ENCODE measurements at regions not wholly inside any gene's neighbourhood (a gene's known extent, or its start where the extent isn't known, plus 50 kb on each side); places are given as distances from the start of the nearest gene placed in this dataset.

DNA sequence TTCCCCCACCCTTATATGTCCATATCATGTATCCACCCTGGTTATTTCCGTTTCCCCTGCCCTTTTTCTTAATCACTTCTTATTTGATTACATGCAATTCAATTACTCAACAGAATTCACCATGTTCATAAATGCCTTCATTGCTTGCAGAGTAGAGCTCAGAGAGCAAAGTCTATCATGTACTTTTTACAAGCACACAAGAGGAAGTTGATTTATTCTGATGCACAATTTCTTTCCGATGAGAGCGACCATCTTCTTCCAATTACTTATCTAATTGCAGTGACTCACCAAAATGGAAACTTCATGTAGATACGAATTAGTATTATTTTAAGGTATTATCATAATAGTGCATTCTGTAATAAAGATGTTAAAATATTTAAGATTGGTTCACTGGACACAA, 430.5 kb upstream of the KLF6 start:
- TF ChIP-seq, protein P1, sequence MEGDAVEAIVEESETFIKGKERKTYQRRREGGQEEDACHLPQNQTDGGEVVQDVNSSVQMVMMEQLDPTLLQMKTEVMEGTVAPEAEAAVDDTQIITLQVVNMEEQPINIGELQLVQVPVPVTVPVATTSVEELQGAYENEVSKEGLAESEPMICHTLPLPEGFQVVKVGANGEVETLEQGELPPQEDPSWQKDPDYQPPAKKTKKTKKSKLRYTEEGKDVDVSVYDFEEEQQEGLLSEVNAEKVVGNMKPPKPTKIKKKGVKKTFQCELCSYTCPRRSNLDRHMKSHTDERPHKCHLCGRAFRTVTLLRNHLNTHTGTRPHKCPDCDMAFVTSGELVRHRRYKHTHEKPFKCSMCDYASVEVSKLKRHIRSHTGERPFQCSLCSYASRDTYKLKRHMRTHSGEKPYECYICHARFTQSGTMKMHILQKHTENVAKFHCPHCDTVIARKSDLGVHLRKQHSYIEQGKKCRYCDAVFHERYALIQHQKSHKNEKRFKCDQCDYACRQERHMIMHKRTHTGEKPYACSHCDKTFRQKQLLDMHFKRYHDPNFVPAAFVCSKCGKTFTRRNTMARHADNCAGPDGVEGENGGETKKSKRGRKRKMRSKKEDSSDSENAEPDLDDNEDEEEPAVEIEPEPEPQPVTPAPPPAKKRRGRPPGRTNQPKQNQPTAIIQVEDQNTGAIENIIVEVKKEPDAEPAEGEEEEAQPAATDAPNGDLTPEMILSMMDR (conservative IDR thresholded peaks at IDR 0.05; ENCODE audit: low read depth) = no peak
- CTCF ChIA-PET = no interaction called here
- H3K27ac ChIP-seq = no peak overlapping the region
- no peak for DNase-seq (ENCODE audit: low spot score)
- POLR2A ChIA-PET (ENCODE audit: low non-redundant PET) = no interaction called here

DNA sequence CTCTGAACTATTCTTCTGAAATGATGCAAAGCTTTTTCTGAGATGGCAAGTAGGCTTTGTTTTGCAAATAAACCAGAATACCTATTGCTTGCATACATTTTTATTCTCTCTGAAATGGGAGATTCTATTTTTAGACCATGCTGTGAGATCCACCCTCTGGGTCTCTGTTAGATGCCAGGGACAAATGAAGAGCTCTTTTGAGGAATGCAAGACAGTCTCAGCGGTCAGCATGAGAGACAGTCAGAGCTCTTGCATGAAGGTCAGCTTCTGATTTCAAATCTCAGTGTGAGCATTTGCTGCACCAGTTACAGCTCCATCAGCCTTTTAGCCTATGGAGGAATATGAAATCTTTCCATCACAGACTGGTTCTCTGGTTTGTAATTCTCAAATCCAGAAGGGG, 429.9 kb upstream of the KLF6 start:
- DNase-seq (ENCODE audit: low spot score) = no peak
- TF ChIP-seq, protein P1 (conservative IDR thresholded peaks at IDR 0.05; ENCODE audit: low read depth) = no peak
- ChIA-PET CTCF (interaction anchor here (0.6 to 0.7 kb wide), 2 partner anchors 11 to 94 kb away, joined by 6 to 7 read pairs; no protein-coding TSS in a partner anchor), POLR2A (ENCODE audit: low non-redundant PET) (no interaction called here)
- no peak overlapping the region for H3K27ac ChIP-seq

DNA sequence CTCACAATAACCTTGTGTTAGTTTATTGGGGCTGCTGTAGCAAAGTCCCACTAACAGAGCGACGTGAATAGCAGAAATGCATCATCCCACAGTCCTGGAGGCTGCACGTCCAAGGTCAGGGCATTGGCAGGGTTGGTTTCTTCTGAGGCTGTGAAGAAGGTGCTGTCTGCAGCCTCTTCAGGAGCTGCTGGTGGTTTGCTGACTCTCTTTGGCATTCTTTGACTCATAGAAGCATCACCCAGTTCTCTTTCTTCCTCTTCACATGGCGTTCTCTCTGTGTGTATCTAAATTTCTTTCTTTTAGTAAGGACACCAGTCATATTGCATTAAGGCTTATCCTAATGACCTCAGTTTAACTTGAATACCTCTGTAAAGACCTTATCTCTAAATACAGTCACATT, 428.4 kb upstream of the KLF6 start:
- TF ChIP-seq, protein P1 (conservative IDR thresholded peaks at IDR 0.05; ENCODE audit: low read depth) = no peak
- ChIA-PET CTCF (interaction anchor here (0.6 kb wide), 1 partner anchor 914 kb away, joined by 3 read pairs; no protein-coding TSS in a partner anchor), POLR2A (ENCODE audit: low non-redundant PET) (no interaction called here)
- no peak for DNase-seq (ENCODE audit: low spot score)
- no peak overlapping the region for H3K27ac ChIP-seq

- H3K27ac ChIP-seq = no peak overlapping the region
- POLR2A ChIA-PET (ENCODE audit: low non-redundant PET) = no interaction called here
- TF ChIP-seq, protein P1 (conservative IDR thresholded peaks at IDR 0.05; ENCODE audit: low read depth) = no peak
- no peak for DNase-seq (ENCODE audit: low spot score)
- CTCF ChIA-PET = no interaction called here
Measured at GRCh38 chr10:4212111-4212630, 427.2 kb upstream of the KLF6 start.

DNA sequence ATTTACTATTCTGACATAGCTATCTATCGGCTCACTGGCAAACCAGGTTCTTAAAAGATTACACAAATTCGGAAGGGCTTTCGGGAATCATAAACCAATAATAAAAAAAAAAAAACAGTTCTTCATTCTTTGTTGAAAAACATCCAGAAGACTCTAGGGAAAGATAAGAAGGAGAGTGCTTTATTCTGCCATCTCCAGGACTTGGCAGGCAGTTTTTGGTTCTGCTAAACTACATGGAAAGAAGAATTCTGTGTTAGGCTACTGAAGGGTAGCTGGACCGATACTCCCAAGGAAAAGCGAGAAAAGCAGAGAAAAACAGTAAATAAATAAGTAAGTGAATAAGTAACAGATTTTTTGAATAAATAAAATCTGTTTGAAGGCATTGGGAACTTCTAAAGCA, 423.5 kb upstream of the KLF6 start:
- POLR2A ChIA-PET (ENCODE audit: low non-redundant PET) = interaction anchor here (0.7 kb wide), 1 partner anchor 158 kb away, joined by 3 read pairs; no protein-coding TSS in a partner anchor
- H3K27ac ChIP-seq = no peak overlapping the region
- TF ChIP-seq, protein P1 (conservative IDR thresholded peaks at IDR 0.05; ENCODE audit: low read depth) = no peak
- no peak for DNase-seq (ENCODE audit: low spot score)
- CTCF ChIA-PET = interaction anchor here (0.9 kb wide), 1 partner anchor 568 kb away, joined by 4 read pairs; no protein-coding TSS in a partner anchor

DNA sequence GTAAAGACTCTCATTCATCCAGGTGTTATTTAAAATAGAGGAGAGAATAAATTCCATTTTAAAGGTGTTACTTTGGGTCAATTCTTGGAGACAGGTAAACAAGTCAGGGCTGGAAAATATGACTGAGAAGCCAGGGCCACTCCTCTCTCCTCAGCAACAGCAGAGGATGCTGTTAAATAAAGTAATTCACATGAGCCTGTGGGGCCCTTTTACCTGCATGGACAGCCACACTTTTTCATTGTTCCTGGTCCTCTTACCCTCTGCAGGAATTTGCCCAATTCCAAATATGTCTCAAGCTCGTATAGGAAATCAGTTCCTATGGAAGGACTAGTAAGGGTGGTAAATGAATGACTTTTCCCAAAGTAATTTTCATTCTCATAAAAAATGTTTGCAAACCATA, 420.1 kb upstream of the KLF6 start:
- TF ChIP-seq, protein P1 (conservative IDR thresholded peaks at IDR 0.05; ENCODE audit: low read depth) = no peak
- H3K27ac ChIP-seq = no peak overlapping the region
- CTCF ChIA-PET = no interaction called here
- POLR2A ChIA-PET (ENCODE audit: low non-redundant PET) = no interaction called here
- DNase-seq (ENCODE audit: low spot score) = no peak

Data from RWPE1 (cell line).